SH-SY5Y (cell line): ENCODE measurements at regions not wholly inside any gene's neighbourhood (a gene's known extent, or its start where the extent isn't known, plus 50 kb on each side); places are given as distances from the start of the nearest gene placed in this dataset.

ENCODE experiments used
- GATA2 ChIP-seq: IDR thresholded peaks from 2 replicates; pipeline ENCODE4 v1.6.1; 2011; ENCODE audit warnings: mild to moderate bottlenecking, low read depth, low read length
- GATA3 ChIP-seq: IDR thresholded peaks from 2 replicates; pipeline ENCODE4 v1.6.1; 2011; ENCODE audit warnings: low read depth, mild to moderate bottlenecking, low read length, moderate library complexity

GRCh38 chr10:104505521-104506042 is 135.5 kb upstream of the SORCS3 start:
- TF ChIP-seq GATA3 (no peak), GATA2 (no peak)

GRCh38 chr10:104509981-104510380 is 131.1 kb upstream of the SORCS3 start:
- TF ChIP-seq GATA2 (no peak), GATA3 (no peak)

GRCh38 chr10:104510644-104511043 is 130.4 kb upstream of the SORCS3 start:
- TF ChIP-seq GATA2: no peak
- no peak for TF ChIP-seq GATA3

- TF ChIP-seq GATA2: no peak
- TF ChIP-seq GATA3: no peak
Observed at GRCh38 chr10:104512800-104513199, 128.3 kb upstream of the SORCS3 start.

- TF ChIP-seq GATA2 (no peak), GATA3 (no peak)
Observed at GRCh38 chr10:104515678-104516199, 125.4 kb upstream of the SORCS3 start.

GRCh38 chr10:104516986-104517385 is 124.1 kb upstream of the SORCS3 start:
- TF ChIP-seq GATA2: no peak
- no peak for TF ChIP-seq GATA3

GRCh38 chr10:104517946-104518345 is 123.1 kb upstream of the SORCS3 start:
- TF ChIP-seq GATA3 (no peak), GATA2 (no peak)

- TF ChIP-seq GATA3: no peak
- no peak for TF ChIP-seq GATA2
Observed at GRCh38 chr10:104518891-104519290, 122.2 kb upstream of the SORCS3 start.

- TF ChIP-seq GATA2 (no peak), GATA3 (no peak)
Observed at GRCh38 chr10:104520653-104521052, 120.4 kb upstream of the SORCS3 start.

- TF ChIP-seq GATA3: no peak
Observed at GRCh38 chr10:104521901-104522694, 119.0 kb upstream of the SORCS3 start.

GRCh38 chr10:104526188-104526587 is 114.9 kb upstream of the SORCS3 start:
- no peak for TF ChIP-seq GATA3
- no peak for TF ChIP-seq GATA2

- TF ChIP-seq GATA2 (no peak), GATA3 (no peak)
Observed at GRCh38 chr10:104527013-104527412, 114.1 kb upstream of the SORCS3 start.

GRCh38 chr10:104540181-104540580 is 100.9 kb upstream of the SORCS3 start:
- TF ChIP-seq GATA2 (no peak), GATA3 (no peak)

GRCh38 chr10:104541820-104542219 is 99.3 kb upstream of the SORCS3 start:
- no peak for TF ChIP-seq GATA2
- no peak for TF ChIP-seq GATA3

GRCh38 chr10:104546336-104546735 is 94.8 kb upstream of the SORCS3 start:
- TF ChIP-seq GATA2 (no peak), GATA3 (no peak)

GRCh38 chr10:104546756-104547155 is 94.3 kb upstream of the SORCS3 start:
- TF ChIP-seq GATA2 (no peak), GATA3 (no peak)

- TF ChIP-seq GATA3 (no peak), GATA2 (no peak)
Observed at GRCh38 chr10:104548090-104548489, 93.0 kb upstream of the SORCS3 start.

- no peak for TF ChIP-seq GATA3
Observed at GRCh38 chr10:104556831-104557230, 84.3 kb upstream of the SORCS3 start.
